K562 (cell line): ENCODE measurements at regions not wholly inside any gene's neighbourhood (a gene's known extent, or its start where the extent isn't known, plus 50 kb on each side); places are given as distances from the start of the nearest gene placed in this dataset.

ENCODE experiments used
- CBFB ChIP-seq: sonication (generic); formaldehyde crosslinking; IDR thresholded peaks from 2 replicates; pipeline ENCODE4 v1.4.0; 2020; ENCODE audit warnings: mild to moderate bottlenecking, missing genetic modification reagents
- CHD1 ChIP-seq: fragments of 200-600 bp; sonication (generic); IDR thresholded peaks from one replicate; pipeline ENCODE4 v1.6.1; 2012; ENCODE audit warnings: mild to moderate bottlenecking, moderate library complexity, low read length, inconsistent platforms
- NFXL1 ChIP-seq: fragments of 450-650 bp; formaldehyde crosslinking; IDR thresholded peaks from 2 replicates; pipeline ENCODE4 v1.4.0; 2021; ENCODE audit warnings: mild to moderate bottlenecking
- PRMT5 ChIP-seq: sonication (generic); formaldehyde crosslinking; IDR thresholded peaks from 2 replicates; pipeline ENCODE4 v1.5.0; 2020; ENCODE audit warnings: missing genetic modification reagents
- SAFB ChIP-seq: fragments of 200-400 bp; formaldehyde crosslinking; IDR thresholded peaks from 2 replicates; pipeline ENCODE4 v1.6.1; 2017; ENCODE audit warnings: low read depth, low read length, borderline replicate concordance
- SETDB1 ChIP-seq: IDR thresholded peaks from one replicate; pipeline ENCODE4 v1.6.1; 2012; ENCODE audit warnings: low read length, control low read depth, inconsistent platforms
- SMAD4 ChIP-seq: fragments of 250-450 bp; sonication (Bioruptor Pico); conservative IDR thresholded peaks from 2 replicates; pipeline ENCODE4 v1.8.0; 2021; ENCODE audit warnings: inconsistent platforms, mild to moderate bottlenecking, moderate library complexity
- SRSF1 ChIP-seq: fragments of 200-400 bp; formaldehyde crosslinking; IDR thresholded peaks from 2 replicates; pipeline ENCODE4 v1.6.1; 2017; ENCODE audit warnings: mild to moderate bottlenecking, low read depth, low read length, moderate library complexity
- TFAM ChIP-seq: fragments of 250-450 bp; sonication (Bioruptor Pico); conservative IDR thresholded peaks from 2 replicates; pipeline ENCODE4 v1.5.0; 2021; ENCODE audit warnings: mild to moderate bottlenecking, moderate library complexity
- THRAP3 ChIP-seq: fragments of 450-650 bp; IDR thresholded peaks from 2 replicates; pipeline ENCODE4 v1.6.1; 2016; ENCODE audit warnings: mild to moderate bottlenecking, inconsistent platforms, borderline replicate concordance
- USF1 ChIP-seq: sonication (generic); formaldehyde crosslinking; IDR thresholded peaks from 2 replicates; pipeline ENCODE4 v1.9.0; 2022; ENCODE audit warnings: mild to moderate bottlenecking, missing genetic modification reagents
- ZBTB8A ChIP-seq: fragments of 450-650 bp; IDR thresholded peaks from 2 replicates; pipeline ENCODE4 v1.6.1; 2018; ENCODE audit warnings: mild to moderate bottlenecking, moderate library complexity; ENCODE audit not compliant: partially characterized antibody
- ZKSCAN1 ChIP-seq: fragments of 150-350 bp; IDR thresholded peaks from 2 replicates; pipeline ENCODE4 v1.6.1; 2016; ENCODE audit warnings: low read depth, low read length
- ZNF699 ChIP-seq: fragments of 250-450 bp; sonication (Bioruptor Pico); IDR thresholded peaks from 2 replicates; pipeline ENCODE4 v1.8.0; 2021; ENCODE audit warnings: mild to moderate bottlenecking, moderate library complexity; ENCODE audit not compliant: insufficient replicate concordance
- ZNF785 ChIP-seq: fragments of 250-450 bp; sonication (Bioruptor Pico); IDR thresholded peaks from 2 replicates; pipeline ENCODE4 v1.4.0; 2020; ENCODE audit warnings: mild to moderate bottlenecking
- TF ChIP-seq, protein P1 (sequence below): sonication (generic); formaldehyde crosslinking; IDR thresholded peaks from 2 replicates; pipeline ENCODE4 v1.4.0; 2020; ENCODE audit warnings: mild to moderate bottlenecking, missing genetic modification reagents
- TF ChIP-seq, protein P2 (sequence below): fragments of 450-650 bp; formaldehyde crosslinking; IDR thresholded peaks from 2 replicates; pipeline ENCODE4 v1.4.0; 2020; ENCODE audit warnings: mild to moderate bottlenecking
- TF ChIP-seq, protein P3 (sequence below), 2 experiments: fragments of 450-650 bp; conservative IDR thresholded peaks; 2 replicates each; pipeline ENCODE4 v1.6.1; 2017; ENCODE audit warnings: mild to moderate bottlenecking in 2 of 2, moderate library complexity in 2 of 2
- TF ChIP-seq, protein P4 (sequence below): fragments of 250-450 bp; sonication (Bioruptor Pico); IDR thresholded peaks from 2 replicates; pipeline ENCODE4 v1.4.0; 2020

- no peak for TF ChIP-seq ZKSCAN1
- peak; percentile 98 for TF ChIP-seq SMAD4
- no peak for TF ChIP-seq ZNF699 (CRISPR knock-in tag)
- TF ChIP-seq, protein P1, sequence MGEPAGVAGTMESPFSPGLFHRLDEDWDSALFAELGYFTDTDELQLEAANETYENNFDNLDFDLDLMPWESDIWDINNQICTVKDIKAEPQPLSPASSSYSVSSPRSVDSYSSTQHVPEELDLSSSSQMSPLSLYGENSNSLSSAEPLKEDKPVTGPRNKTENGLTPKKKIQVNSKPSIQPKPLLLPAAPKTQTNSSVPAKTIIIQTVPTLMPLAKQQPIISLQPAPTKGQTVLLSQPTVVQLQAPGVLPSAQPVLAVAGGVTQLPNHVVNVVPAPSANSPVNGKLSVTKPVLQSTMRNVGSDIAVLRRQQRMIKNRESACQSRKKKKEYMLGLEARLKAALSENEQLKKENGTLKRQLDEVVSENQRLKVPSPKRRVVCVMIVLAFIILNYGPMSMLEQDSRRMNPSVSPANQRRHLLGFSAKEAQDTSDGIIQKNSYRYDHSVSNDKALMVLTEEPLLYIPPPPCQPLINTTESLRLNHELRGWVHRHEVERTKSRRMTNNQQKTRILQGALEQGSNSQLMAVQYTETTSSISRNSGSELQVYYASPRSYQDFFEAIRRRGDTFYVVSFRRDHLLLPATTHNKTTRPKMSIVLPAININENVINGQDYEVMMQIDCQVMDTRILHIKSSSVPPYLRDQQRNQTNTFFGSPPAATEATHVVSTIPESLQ (CRISPR knock-in tag), result no peak
- TF ChIP-seq NFXL1 (CRISPR knock-in tag), result no peak
- TF ChIP-seq, protein P2, sequence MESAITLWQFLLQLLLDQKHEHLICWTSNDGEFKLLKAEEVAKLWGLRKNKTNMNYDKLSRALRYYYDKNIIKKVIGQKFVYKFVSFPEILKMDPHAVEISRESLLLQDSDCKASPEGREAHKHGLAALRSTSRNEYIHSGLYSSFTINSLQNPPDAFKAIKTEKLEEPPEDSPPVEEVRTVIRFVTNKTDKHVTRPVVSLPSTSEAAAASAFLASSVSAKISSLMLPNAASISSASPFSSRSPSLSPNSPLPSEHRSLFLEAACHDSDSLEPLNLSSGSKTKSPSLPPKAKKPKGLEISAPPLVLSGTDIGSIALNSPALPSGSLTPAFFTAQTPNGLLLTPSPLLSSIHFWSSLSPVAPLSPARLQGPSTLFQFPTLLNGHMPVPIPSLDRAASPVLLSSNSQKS, result no peak
- no peak for TF ChIP-seq ZBTB8A
- TF ChIP-seq SAFB, result no peak
- TF ChIP-seq, protein P3, sequence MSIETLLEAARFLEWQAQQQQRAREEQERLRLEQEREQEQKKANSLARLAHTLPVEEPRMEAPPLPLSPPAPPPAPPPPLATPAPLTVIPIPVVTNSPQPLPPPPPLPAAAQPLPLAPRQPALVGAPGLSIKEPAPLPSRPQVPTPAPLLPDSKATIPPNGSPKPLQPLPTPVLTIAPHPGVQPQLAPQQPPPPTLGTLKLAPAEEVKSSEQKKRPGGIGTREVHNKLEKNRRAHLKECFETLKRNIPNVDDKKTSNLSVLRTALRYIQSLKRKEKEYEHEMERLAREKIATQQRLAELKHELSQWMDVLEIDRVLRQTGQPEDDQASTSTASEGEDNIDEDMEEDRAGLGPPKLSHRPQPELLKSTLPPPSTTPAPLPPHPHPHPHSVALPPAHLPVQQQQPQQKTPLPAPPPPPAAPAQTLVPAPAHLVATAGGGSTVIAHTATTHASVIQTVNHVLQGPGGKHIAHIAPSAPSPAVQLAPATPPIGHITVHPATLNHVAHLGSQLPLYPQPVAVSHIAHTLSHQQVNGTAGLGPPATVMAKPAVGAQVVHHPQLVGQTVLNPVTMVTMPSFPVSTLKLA (conservative IDR thresholded peaks at IDR 0.05), result peak in 1 of 2 experiments; percentile 61; a peak in 2 of 4 replicates
- TF ChIP-seq, protein P4, sequence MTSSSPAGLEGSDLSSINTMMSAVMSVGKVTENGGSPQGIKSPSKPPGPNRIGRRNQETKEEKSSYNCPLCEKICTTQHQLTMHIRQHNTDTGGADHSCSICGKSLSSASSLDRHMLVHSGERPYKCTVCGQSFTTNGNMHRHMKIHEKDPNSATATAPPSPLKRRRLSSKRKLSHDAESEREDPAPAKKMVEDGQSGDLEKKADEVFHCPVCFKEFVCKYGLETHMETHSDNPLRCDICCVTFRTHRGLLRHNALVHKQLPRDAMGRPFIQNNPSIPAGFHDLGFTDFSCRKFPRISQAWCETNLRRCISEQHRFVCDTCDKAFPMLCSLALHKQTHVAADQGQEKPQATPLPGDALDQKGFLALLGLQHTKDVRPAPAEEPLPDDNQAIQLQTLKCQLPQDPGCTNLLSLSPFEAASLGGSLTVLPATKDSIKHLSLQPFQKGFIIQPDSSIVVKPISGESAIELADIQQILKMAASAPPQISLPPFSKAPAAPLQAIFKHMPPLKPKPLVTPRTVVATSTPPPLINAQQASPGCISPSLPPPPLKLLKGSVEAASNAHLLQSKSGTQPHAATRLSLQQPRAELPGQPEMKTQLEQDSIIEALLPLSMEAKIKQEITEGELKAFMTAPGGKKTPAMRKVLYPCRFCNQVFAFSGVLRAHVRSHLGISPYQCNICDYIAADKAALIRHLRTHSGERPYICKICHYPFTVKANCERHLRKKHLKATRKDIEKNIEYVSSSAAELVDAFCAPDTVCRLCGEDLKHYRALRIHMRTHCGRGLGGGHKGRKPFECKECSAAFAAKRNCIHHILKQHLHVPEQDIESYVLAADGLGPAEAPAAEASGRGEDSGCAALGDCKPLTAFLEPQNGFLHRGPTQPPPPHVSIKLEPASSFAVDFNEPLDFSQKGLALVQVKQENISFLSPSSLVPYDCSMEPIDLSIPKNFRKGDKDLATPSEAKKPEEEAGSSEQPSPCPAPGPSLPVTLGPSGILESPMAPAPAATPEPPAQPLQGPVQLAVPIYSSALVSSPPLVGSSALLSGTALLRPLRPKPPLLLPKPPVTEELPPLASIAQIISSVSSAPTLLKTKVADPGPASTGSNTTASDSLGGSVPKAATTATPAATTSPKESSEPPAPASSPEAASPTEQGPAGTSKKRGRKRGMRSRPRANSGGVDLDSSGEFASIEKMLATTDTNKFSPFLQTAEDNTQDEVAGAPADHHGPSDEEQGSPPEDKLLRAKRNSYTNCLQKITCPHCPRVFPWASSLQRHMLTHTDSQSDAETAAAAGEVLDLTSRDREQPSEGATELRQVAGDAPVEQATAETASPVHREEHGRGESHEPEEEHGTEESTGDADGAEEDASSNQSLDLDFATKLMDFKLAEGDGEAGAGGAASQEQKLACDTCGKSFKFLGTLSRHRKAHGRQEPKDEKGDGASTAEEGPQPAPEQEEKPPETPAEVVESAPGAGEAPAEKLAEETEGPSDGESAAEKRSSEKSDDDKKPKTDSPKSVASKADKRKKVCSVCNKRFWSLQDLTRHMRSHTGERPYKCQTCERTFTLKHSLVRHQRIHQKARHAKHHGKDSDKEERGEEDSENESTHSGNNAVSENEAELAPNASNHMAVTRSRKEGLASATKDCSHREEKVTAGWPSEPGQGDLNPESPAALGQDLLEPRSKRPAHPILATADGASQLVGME (CRISPR knock-in tag), result no peak
- no peak for TF ChIP-seq CBFB (CRISPR knock-in tag)
- no peak for TF ChIP-seq ZNF785 (CRISPR knock-in tag)
- TF ChIP-seq CHD1, result no peak
- TF ChIP-seq USF1 (CRISPR knock-in tag), result no peak
- TF ChIP-seq PRMT5 (CRISPR knock-in tag), result no peak
- no peak for TF ChIP-seq SETDB1
- no peak for TF ChIP-seq THRAP3
- no peak for TF ChIP-seq SRSF1
- no peak for TF ChIP-seq TFAM
These were observed 54.0 kb upstream of the PRDM8 start (continued) for GRCh38 chr4:80143307-80143679.
